ENCODE measurements at regions not wholly inside any gene's neighbourhood (a gene's known extent, or its start where the extent isn't known, plus 50 kb on each side); places are given as distances from the start of the nearest gene placed in this dataset.
A peak's percentile ranks its signal among the peaks of the same experiment; 100 is the strongest.
"Not testable (repeated sequence)": the region's sequence is repeated elsewhere in the genome, so short reads cannot be mapped to it uniquely, and the experiment has no call there.

- no peak for DNase-seq
Measured at GRCh38 chr11:69220561-69221051, 64.9 kb downstream of the SMIM38 start.

- DNase-seq, result no peak
Measured at GRCh38 chr11:69221086-69221485, 65.4 kb downstream of the SMIM38 start.

- not testable (repeated sequence) for DNase-seq
Measured at GRCh38 chr11:69221636-69222035, 65.9 kb downstream of the SMIM38 start.

GRCh38 chr11:69227271-69227670 is 66.7 kb upstream of the MYEOV start:
- DNase-seq, result no peak

GRCh38 chr11:69229511-69229910 is 64.4 kb upstream of the MYEOV start:
- no peak for DNase-seq

GRCh38 chr11:69230856-69231425 is 63.0 kb upstream of the MYEOV start:
- no peak for DNase-seq

- no peak for DNase-seq
Measured at GRCh38 chr11:69231466-69232018, 62.4 kb upstream of the MYEOV start.

- no peak for DNase-seq
Measured at GRCh38 chr11:69232821-69233743, 60.9 kb upstream of the MYEOV start.

GRCh38 chr11:69233744-69234570 is 60.0 kb upstream of the MYEOV start:
- no peak for DNase-seq

GRCh38 chr11:69234740-69235710 is 58.9 kb upstream of the MYEOV start:
- no peak for DNase-seq

- DNase-seq, result no peak
Measured at GRCh38 chr11:69238573-69239351, 55.2 kb upstream of the MYEOV start.

GRCh38 chr11:69239641-69240040 is 54.3 kb upstream of the MYEOV start:
- DNase-seq, result no peak

GRCh38 chr11:69240332-69241074 is 53.5 kb upstream of the MYEOV start:
- peak; percentile 7 for DNase-seq

GRCh38 chr11:69241075-69241740 is 52.7 kb upstream of the MYEOV start:
- no peak for DNase-seq

GRCh38 chr11:69241844-69242243 is 52.1 kb upstream of the MYEOV start:
- DNase-seq, result no peak

GRCh38 chr11:69242266-69242920 is 51.6 kb upstream of the MYEOV start:
- no peak for DNase-seq

GRCh38 chr11:69243496-69244200 is 50.3 kb upstream of the MYEOV start:
- no peak for DNase-seq

All from CD4-positive, alpha-beta T cell treated with Interleukin-10 for 1 hour (primary cell).